NCI-H226 (cell line): ENCODE measurements at regions not wholly inside any gene's neighbourhood (a gene's known extent, or its start where the extent isn't known, plus 50 kb on each side); places are given as distances from the start of the nearest gene placed in this dataset.

Experiments used
- DNase-seq: peaks from one replicate; pipeline ENCODE4 v3.0.0-alpha.2; 2015

DNA sequence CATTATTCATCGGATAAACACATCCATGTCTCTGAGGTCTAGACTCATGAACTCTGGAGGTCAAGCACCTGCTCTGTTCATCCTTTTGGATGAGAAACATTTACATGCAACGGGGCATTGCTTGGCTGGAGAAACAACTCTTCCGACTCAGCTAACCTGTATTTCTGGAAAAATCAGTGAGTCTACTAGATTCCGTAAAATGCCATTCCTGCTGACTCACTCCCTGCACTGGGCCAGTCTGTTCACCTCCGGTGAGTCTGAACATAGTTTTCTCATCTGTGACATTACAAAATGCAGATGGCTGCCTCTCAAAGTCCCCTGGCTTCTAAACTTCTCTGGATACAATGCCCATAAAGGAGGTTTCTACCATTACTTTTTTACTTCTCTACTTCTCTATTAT is 185.7 kb upstream of the HS3ST1 start:
- no peak for DNase-seq

DNA sequence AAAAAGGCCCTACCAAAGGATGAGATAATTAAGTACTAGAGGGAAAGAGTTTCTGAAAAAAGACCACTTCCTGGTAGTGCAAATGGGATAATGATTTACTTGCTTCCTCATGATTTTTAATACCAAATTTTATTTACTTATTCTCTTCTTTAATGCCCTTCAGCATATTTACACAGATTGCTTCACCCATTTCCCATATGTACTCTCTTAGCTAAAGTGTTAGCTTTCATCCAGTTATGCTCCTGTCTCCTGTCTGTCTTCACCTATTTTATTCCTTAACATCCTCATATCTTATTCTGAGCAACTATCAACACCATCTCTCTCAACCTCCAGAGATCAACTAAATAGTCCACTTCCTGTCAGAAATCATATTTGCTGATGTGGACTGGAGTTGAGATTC is 183.2 kb upstream of the HS3ST1 start:
- no peak for DNase-seq

DNA sequence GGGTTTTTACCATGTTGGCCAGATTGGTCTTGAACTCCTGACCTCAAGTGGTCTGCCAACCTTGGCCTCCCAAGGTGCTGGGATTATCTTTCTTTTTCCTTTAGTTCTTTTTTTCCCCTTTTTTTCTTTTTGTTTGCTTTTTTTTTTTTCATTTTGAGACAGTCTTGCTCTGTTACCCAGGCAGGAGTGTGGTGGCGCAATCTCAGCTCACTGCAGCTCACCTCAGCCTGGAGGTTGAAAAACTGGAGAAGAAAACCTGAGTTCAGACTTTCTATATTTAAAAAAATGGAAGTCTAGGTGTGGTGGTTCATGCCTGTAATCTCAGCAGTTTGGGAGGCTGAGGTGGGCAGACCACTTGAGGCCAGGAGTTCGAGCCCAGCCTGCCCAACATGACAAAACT is 181.1 kb upstream of the HS3ST1 start:
- DNase-seq, result no peak

DNA sequence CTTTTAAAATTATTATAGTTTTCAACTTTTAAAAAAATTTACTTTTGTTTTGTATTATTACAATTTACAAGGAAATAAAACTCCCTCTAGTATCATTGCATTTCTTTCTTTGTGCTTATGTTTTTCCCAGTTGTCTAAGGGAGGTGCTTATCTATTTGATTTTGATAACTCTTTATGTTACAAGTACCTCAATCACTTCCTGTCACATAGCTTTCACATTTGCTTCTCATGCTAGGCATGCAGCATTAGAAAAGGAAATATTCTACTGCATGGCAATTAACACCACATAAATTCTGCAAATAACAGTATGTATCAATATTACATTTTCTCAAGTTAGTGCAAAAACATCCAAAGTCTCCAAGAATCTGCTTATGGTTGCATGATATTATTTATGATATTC is 180.3 kb upstream of the HS3ST1 start:
- DNase-seq, result no peak

DNA sequence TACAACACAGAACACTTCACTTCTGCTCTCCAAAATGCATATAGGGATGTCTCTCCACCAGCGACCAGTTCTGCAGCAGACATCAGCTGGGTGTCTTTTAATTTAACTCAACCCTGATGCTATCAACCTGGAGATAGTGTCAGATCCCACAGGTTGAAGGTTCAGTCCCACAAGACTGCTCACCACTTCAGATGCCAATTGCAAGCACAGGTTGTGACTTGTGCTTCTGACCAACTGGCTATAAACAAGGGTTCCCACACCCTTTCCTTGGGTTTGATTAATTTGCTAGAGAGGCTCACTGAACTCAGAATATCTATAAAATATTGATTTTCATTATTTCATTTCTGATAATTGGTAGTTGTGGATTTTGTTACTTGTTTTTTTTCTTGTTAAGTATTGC is 177.4 kb upstream of the HS3ST1 start:
- no peak for DNase-seq

DNA sequence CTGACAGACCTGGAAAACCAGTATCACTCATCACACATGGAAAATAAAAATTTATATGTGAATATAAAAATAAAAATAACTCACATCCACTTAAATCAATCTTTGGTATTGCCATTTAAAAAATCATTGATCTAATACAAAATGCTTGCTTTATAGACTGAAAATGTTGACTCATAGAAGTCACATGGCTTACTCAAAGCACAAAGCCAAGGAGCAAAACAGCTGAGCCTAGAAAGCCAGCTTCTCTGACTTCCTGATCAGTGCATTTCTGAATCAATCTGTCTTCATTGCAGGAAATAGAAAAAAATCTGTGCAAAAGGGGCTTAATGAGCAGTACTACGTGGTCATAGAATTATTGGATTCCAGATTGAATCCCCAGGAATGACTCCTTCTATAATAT is 176.9 kb upstream of the HS3ST1 start:
- DNase-seq, result no peak

DNA sequence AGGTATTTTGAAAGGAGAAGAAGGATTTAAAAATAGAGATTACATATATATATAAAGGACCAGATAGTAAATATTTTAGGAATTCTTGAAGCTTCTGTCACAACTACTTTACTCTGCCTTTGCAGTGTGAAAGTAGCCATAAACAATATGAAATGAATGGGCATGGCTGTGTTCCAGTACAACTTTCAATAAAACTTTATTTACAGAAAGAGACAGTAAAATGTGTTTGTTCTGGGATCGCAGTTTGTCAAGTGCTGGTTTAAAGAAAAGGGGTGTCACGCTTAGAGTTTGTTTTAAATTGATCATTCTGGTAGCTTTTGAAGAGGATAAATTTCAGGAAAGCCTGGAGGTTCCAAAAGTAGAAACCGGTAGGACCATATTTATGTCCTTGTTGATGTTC is 176.1 kb upstream of the HS3ST1 start:
- DNase-seq, result no peak

DNA sequence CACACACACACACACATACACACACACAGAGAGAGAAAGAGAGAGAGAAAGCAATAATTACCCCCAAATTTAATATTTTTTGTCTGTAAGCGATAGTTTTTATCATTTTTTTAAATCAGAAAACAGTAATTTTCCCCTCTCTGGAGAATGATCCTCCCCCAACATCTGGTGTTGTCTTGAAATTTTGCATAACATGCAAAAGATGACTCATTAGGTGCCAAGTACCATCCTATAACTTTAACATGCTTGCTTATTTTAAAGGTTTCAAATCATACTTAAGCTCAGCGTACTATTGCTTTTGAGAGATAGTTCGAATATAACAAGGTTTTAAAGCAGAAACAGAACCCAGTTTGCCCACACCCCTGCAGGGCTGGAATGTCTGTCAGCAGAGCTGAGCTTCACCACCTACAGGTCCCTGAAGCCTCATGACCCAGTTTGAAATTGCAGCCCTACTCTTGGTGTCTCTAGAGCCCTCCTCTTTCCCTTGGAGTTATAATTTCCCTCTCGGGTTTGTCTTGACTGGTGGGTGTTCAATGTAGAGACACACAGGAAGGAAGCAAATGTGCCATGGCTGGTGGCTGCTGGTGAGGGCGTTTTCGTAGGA is 175.0 kb upstream of the HS3ST1 start:
- DNase-seq, result no peak

DNA sequence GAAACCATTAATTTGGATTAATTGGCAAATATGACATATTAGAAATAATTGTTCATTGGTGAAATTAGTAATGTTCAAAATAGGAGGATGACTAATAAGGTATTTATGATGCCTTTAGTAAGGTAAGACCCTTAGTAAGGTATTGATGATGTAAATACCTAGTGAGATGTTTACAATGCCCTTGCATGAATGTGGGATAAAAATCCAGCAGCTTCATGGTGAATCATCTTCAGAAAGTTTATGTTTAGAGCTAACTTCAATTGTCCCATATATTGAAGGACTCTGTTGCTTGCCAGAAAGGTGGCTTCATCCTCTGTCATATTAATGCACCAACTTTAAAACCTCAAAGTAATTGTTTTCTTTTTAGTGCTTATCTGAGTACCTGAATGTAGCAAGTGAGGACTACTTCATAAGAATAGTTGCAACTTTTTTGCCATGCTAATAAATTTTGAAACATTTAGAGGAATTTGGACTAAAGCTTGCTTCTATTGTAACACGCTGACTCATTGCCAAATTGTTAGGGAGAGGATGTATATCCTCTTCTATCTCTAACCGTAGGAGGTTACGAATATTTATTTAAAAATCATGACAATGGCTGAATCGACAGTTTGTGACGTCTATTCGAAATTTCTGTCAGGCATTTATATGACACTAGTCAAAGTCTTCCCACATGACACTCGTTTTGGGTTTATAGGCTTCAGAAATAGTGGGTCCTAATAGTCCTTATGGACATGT is 174.1 kb upstream of the HS3ST1 start:
- no peak for DNase-seq

DNA sequence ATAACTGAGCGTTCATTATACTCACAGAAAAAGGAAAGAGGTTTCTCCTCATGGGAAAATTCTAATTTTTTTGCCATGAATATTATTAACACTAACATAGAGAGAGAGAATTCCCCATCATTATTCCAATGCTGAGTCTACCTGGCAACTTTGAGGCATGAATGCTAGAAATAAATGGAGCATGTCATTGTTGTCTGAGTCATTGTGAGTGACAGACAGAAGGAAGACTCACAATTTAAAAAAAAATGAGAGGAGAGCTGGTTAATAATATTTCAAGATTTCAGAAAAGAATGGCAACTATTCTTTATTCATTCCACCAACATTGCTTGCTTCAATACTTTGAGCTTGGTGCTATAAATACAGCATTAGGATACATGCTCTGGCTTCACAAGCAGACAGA is 170.4 kb upstream of the HS3ST1 start:
- DNase-seq, result no peak

DNA sequence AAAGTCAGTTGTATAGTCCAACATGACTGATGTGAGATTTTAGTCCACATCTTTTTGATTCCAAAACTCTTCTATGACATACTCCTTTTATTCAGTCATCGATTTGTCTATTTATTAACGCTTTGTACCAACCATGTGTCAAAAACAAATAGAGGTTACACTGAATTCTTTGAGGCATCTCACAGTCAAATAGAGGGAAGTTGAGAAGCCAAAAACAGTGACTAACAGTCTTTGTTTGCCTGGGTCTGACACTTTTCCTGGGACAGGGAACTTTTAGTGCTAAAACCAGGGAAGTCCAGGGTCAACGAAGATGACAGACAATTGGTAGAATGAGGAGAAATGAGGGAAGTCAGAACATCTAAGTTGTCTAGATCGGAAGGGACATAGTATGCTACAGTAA is 169.9 kb upstream of the HS3ST1 start:
- DNase-seq, result no peak

DNA sequence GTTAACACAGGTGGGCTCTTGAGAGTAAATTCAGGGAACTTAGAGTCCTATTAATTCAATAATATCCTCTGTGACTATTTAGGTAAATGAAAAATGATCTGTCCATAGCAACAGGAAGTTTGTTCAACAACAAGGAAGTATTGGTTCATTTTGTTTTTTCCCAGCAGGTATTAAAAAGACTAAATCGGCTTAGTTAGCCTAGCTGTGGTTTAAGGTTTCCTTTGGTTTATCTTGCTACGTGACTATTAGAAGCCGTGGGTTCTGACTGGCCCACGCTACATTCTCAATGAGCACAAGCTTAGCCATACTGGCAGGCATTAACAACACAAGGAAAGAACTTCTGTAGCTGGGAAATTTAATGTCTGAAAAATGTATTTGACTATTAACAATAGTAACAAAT is 168.8 kb upstream of the HS3ST1 start:
- DNase-seq, result no peak

DNA sequence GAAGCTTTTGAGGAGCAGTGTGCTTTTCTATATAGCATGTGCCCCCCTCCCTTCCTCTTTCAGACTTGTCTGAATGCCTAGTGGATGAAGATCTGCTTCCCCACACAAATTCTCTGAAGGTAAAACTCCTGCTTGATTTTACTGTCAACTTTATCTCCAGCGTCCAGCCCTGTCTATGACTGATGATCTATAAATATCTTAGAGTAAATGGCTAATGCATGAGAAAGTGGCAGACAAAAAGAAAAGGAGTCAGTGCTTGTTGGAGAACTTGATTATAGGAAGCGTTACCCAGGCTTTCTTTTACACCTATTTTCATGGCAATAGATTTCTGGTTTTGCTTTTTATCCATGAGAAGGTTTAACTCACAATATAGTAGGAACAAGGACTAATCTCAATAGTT is 168.3 kb upstream of the HS3ST1 start:
- no peak for DNase-seq

DNA sequence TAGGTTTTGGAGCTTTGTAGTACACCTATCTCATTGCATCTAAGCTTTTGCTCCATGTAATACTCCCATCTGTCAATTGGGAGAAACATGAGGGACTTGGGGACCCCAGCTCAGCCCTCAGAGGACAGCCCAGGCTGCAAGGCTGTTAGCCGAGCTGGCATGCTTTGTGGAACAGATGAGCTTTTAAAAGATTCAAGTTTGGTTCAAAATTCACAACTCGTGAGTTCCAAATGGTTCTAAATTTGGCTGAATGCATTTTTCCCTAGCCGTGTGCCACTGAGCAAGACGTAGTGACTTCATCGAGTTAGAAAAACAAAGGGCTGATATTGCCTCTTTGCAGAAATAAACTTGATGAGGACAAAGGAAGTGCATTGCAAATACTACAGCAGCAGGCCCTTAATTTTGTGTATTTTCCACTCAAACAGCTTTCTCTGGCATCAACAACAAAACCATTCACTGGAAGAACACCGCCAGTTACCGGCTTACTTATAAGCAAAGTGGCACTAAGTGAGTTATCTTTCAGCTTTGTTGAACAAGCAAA is 165.0 kb upstream of the HS3ST1 start:
- no peak for DNase-seq

DNA sequence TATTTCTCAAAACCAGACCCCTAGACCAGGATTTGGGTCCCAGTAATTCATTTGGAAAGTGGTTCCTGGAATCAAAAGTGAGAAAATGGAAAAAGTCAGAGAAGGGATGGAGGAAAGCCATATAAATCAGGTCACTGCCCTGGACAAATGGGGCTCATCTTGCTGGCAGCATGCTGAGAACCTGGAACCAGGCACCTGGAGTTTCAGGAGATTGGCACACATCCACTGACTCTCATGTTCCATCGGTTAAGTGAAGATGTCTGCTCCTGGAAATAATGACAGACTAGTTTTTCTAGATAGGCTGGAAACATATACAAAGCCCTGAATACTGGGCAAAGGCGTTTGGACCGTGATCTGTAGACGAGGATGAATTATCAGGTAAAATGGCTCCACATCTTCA is 163.6 kb upstream of the HS3ST1 start:
- no peak for DNase-seq

DNA sequence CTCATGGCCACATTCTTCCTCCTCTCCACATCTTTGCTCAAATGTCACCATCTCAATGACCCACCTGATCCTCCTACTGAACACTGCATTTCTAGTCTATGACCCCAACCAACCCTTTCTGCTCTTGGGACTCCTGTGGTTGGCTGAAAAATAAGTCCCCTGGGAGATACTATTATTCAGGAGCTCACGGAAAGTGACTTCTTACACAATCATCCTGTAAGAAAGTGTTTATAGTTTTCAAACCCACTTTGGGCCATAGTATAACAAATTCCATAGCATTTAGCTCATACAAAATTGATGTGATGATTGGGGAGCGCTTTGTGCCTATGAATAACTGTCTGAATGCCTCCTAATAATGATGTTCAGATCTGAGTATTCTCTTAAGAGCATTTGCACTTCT is 161.4 kb upstream of the HS3ST1 start:
- no peak for DNase-seq

DNA sequence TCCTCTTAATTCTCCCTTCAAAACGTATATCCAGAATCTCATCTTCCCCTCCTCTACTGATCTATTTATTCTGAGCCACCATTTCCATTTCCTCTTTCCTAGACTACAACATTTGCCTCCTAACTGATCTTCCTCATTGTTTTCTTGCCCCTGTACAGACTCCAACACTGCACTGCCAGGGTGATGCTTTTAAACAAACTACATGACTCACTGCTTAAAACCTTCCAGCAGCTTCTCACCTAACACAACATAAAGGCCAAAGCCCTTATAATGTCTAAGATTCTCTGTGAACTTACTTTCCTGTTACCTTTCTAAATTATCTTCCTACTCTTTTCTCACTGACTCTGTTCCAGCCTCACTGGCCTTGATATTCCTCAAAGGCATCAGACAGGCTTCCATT is 161.0 kb upstream of the HS3ST1 start:
- no peak for DNase-seq

DNA sequence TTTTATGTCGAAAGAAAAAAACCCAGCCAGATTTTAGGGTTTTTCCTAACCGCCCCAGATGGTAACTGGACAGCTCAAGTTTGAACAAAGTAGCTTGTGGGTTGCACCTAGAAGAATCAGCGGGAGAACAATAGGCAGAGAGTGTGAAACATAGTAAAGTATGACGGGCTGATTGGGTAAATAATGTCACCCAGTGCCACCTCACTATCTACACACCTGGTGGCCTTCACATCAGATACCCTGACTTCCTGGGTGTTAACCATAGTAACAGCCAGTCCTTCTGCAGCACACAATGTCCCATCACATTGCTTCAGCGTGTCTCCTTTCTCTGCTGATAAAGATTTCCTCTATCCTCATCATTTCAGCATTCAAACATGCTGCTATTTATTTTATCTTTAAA is 159.1 kb upstream of the HS3ST1 start:
- no peak for DNase-seq

DNA sequence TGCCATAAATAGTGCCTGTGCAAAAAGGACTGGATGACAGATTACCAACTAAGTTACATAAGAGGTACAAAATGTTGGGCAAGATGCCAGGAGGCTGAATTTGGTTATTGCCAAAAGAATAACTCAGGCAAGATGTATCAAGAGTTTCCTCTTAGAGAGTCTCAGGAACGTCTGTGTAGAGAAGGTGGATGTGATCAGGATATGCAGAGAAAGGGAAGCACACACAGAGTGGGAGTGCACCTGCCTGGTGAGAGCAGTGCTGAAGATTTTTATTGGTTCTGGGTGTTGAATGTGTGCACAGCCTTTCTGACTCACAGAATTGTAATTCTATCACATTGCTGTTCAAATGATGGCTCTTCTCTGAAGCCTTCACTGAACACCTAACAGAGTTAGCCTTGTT is 156.8 kb upstream of the HS3ST1 start:
- no peak for DNase-seq

DNA sequence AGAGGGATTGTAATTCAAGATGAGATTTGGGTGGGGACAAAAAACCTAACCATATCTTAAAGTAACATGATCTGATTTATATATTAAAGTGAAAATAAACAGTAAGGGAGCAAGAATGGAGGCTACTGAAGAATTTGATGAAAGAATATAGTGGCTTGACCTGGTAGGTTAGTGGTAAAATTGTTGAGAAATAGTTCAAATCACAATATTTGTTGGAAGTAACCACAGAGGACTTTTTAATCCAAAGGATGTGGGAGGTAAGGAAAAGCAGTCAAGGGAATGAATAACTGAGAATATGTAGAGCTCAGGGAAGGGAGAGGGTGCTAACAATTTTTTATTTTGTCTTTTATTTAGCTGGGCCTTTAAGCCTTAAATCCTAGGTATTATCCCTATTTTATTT is 139.8 kb upstream of the HS3ST1 start:
- no peak for DNase-seq

DNA sequence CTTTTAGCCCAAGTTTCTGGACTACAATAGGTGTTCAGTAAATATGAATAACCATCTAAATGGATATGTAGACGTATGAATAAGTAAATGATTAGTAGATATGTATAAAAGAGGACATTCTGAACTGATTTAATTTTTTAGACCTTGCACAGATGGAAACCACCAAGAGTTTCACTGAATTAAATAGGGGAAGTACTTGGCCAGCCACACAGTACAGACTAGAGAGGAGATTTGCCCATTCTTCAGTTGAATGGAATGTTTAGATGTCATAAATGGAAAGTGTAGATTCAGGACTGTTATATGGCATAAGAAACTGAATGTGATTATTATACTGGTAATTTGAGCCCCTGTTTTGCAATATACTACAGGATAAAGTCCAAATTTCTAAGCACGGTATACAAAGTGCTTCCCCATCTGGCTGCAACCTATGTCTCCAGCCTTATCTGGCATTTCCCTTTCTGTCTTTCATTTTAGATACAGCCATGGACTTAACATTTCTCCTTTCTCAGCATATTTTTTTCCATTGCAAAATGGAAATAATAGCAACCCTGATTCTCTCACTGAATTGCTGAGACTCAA is 137.8 kb upstream of the HS3ST1 start:
- no peak for DNase-seq

DNA sequence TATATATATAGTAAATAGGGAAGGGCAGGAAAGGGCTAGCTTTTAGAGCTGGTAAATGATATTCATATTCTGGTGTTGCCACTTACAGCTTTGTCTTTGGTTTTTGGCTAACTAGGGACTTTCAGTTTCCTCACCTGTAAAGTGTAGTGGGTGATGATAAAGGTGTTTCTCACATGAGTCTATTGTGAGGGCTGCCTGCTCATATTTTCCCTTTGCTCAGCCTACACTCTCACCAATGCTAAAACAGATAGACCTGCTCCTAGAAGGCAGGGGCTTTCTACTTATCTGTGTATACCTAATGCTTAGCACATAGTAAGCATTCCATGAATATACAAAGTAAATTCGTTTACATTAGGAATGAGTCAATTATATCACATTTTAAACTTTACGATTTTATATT is 137.2 kb upstream of the HS3ST1 start:
- DNase-seq, result no peak

DNA sequence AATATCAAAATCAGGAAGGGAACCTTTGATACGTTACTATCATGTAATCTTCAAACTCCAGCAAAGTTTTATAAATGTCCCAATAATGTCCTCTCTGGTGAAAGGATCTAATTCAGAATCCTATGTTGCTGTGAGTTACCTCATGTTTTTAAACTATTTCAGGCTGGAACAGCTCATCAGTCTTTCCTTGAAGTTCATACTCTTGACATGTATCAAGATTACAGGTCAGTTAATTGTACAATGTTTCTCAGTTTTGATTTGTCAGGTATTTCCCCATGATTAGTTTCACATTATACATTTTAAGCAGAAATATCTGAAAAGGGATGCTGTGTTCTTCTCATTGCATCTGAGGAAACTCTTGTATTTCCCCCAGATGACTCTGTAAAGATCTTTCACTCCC is 136.5 kb upstream of the HS3ST1 start:
- no peak for DNase-seq

DNA sequence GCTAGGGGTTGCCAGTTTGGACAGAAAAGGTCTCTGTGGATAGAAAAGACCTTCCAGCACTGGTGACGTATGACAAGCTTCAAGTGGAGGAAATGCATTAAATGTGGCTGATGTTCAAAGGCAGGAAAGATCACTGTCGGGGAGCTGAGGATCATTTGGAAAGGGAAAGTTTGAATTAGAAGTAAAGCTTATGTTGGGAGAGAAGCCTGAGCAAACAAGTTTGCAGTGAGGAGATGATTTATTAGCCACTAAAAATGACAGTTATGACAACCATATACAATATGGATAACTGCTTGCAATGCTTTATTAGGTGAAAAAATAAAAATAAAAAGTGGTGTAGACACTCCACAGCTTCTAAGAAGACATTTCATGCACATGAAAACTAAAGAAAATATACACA is 135.3 kb upstream of the HS3ST1 start:
- DNase-seq, result no peak

DNA sequence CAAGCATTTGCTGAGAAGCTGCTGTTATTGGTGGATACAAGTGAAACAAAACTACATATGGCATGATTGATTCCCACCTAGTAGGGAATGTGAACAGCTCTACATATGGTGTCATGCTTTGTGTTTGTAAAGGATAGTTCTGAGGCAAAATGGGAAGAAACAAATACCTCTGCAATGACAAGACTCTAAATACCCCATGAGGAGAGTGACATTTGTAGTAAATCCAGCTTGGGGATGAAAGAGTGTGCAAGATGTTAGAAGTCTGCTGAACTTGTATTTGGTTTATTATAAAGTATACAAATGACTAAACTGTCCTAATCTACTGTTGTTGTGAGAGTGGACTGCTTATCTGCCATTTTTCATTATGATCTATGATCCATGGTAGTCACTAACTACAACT is 120.8 kb upstream of the HS3ST1 start:
- DNase-seq, result no peak
